Kidney (tissue), 13 donors: ENCODE measurements at regions not wholly inside any gene's neighbourhood (a gene's known extent, or its start where the extent isn't known, plus 50 kb on each side); places are given as distances from the start of the nearest gene placed in this dataset.

Experiments used
- DNase-seq, 5 donors: peaks; one replicate each; pipeline ENCODE4 v3.0.0-alpha.2; 2013 to 2020
- FAIRE-seq: peaks from 2 replicates; lab custom pipeline; 2012; peaks lifted over from hg19 to GRCh38; lab: Jason Lieb, UNC
- H3K27ac ChIP-seq, 2 donors: one replicate each; pipeline ENCODE4 v1.7.0; 2013; ENCODE audit warnings: low read depth in 2 of 2, low read length in 2 of 2, inconsistent platforms in 1 of 2
- H3K27me3 ChIP-seq: one replicate; pipeline ENCODE4 v1.7.1; 2013; ENCODE audit warnings: low read length, inconsistent platforms; ENCODE audit not compliant: control insufficient read depth, insufficient read depth
- H3K36me3 ChIP-seq, 3 donors: one replicate each; pipeline versions ENCODE4 v1.7.0 to v1.7.1; 2013; ENCODE audit warnings: low read length in 3 of 3, control low read depth in 1 of 3, inconsistent platforms in 1 of 3; ENCODE audit not compliant: insufficient read depth in 3 of 3, control insufficient read depth in 2 of 3
- H3K4me1 ChIP-seq, 3 donors: one replicate each; pipeline versions ENCODE4 v1.7.0 to v1.7.1; 2013; ENCODE audit warnings: low read length in 3 of 3, inconsistent platforms in 1 of 3, low read depth in 1 of 3; ENCODE audit not compliant: control insufficient read depth in 2 of 3, insufficient read depth in 2 of 3
- H3K4me3 ChIP-seq, 3 donors: one replicate each; pipeline versions ENCODE4 v1.7.0 to v1.8.1; 2013; ENCODE audit warnings: low read length in 3 of 3, control low read depth in 1 of 3, inconsistent platforms in 1 of 3
- H3K9ac ChIP-seq, 3 donors: one replicate each; pipeline versions ENCODE4 v1.7.0 to v1.7.1; 2013; ENCODE audit warnings: low read length in 3 of 3, control low read depth in 1 of 3, inconsistent platforms in 1 of 3
- H3K9me3 ChIP-seq, 3 donors: one replicate each; pipeline versions ENCODE4 v1.7.0 to v1.7.1; 2013; ENCODE audit warnings: low read length in 3 of 3, control low read depth in 1 of 3, inconsistent platforms in 1 of 3; ENCODE audit not compliant: control insufficient read depth in 2 of 3, insufficient read depth in 1 of 3
- intact Hi-C: fragments of 100-400 bp; cut with DNase I; formaldehyde crosslinking; loops from one replicate; pipeline ENCODE4 v1.11.1; 2022
- TF ChIP-seq, protein P1 (sequence below): IDR thresholded peaks from 3 replicates; pipeline ENCODE4 v1.5.1; 2012; ENCODE audit warnings: mild to moderate bottlenecking, moderate library complexity, borderline replicate concordance; ENCODE audit not compliant: insufficient read depth; ENCODE audit errors: extremely low read depth
- donor health status: control.
- donor health status: control.
- donor health status: control.
- donor health status: control.
- donor health status: control.
- donor health status: DM: yes; HTN: yes; CAD: no.
- donor health status: Normal renal cell carcinoma (clear cell type).

DNA sequence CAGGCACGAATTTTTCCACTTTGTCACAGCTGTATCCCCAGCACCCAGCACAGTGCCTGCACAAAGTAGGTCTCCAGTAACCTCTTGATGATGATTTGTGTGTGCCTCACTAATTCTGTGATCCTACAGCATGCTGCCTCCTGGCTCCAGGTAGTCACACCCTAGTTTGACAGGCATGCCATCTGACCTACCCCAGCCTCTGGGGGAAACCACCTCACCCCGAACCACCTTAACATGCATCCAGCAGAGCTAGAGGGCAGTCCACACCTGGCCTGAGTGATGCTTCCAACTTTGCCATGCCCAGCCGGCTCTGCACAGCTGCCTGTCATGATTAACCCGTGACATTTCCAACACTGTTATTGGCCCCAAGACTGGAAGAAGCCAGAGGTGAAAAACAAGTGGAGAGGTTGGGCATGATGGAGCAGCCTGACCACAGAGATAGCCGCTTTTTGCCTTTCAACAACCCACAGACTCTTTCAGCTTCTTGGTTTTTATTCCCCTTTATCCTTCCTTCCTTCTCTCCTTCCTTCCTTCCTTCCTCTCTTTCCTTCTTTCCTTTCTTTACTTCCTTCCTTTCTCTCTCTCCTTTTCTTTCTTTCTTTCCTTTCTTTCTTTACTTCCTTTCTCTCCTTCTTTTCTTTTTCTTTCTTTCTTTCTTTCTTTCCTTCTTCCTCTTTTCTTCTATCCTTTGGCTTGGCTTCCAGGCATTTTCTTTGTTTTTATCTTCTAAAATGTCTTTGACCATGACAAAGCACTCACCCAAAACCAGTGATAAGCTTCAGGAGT lies 294.4 kb upstream of the SIX2 start:
- Histone ChIP-seq H3K9ac (no peak overlapping the region), H3K9me3 (no peaks in the 10 kb centered on the region), H3K4me3 (no peak overlapping the region), H3K27me3 (no peaks in the 10 kb centered on the region), H3K36me3 (no peaks in the 10 kb centered on the region), H3K4me1 (no peaks in the 10 kb centered on the region), H3K27ac (no peak overlapping the region)
- no peak for FAIRE-seq
- TF ChIP-seq, protein P1, sequence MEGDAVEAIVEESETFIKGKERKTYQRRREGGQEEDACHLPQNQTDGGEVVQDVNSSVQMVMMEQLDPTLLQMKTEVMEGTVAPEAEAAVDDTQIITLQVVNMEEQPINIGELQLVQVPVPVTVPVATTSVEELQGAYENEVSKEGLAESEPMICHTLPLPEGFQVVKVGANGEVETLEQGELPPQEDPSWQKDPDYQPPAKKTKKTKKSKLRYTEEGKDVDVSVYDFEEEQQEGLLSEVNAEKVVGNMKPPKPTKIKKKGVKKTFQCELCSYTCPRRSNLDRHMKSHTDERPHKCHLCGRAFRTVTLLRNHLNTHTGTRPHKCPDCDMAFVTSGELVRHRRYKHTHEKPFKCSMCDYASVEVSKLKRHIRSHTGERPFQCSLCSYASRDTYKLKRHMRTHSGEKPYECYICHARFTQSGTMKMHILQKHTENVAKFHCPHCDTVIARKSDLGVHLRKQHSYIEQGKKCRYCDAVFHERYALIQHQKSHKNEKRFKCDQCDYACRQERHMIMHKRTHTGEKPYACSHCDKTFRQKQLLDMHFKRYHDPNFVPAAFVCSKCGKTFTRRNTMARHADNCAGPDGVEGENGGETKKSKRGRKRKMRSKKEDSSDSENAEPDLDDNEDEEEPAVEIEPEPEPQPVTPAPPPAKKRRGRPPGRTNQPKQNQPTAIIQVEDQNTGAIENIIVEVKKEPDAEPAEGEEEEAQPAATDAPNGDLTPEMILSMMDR: no peak
- no peak for DNase-seq
- intact Hi-C loops: no loop called here

DNA sequence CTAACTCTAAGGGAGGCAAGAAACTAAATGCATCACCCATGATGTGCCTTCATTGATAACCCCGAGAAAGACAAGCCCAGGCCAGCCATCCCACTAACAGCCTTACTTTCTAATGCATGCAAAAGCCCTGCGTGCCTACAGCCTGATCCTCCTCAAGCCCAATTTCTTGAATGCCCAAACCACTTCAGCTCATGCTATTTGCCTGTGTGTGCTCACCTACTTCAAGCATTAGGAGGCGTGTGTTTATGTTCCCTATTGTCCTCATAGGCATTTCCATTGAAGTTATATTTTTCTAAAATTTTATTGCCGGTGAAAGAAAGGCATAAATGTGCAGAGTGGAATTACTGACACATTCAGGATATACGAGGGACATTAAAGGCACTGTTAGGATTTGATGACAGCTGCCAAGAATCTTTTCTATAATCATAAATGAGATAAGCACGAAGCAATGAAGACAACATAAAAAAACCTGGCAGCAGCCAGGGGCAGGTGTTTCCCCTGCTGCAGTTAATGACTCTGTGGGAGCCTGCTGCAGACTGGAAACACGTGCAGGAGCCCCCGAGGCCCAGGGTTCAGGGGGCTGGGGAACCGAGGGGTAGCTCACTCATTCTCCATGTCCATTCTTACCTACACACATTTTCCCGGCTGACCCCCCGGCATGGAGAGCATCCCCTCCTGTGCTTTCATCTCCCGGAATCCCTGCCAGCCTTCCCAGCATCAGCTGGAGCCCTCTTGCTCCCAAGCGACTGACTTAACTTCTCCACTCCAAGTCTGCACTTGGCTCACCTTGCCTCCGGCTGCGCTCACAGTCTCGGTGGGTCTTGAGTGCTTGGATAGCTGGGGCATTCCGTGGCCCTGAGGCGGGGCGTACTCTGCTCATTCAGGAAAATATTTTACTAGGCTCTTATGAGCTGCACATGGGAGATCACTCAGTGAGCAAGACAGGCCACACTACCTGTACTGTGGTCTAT lies 292.3 kb upstream of the SIX2 start:
- H3K36me3 ChIP-seq: no peaks in the 10 kb centered on the region
- H3K27ac ChIP-seq: no peak overlapping the region
- no peaks in the 10 kb centered on the region for H3K4me1 ChIP-seq
- TF ChIP-seq, protein P1: no peak
- H3K9ac ChIP-seq: no peak overlapping the region
- intact Hi-C loops: no loop called here
- H3K4me3 ChIP-seq: no peak overlapping the region
- no peaks in the 10 kb centered on the region for H3K27me3 ChIP-seq
- DNase-seq: no peak
- no peaks in the 10 kb centered on the region for H3K9me3 ChIP-seq
- no peak for FAIRE-seq

DNA sequence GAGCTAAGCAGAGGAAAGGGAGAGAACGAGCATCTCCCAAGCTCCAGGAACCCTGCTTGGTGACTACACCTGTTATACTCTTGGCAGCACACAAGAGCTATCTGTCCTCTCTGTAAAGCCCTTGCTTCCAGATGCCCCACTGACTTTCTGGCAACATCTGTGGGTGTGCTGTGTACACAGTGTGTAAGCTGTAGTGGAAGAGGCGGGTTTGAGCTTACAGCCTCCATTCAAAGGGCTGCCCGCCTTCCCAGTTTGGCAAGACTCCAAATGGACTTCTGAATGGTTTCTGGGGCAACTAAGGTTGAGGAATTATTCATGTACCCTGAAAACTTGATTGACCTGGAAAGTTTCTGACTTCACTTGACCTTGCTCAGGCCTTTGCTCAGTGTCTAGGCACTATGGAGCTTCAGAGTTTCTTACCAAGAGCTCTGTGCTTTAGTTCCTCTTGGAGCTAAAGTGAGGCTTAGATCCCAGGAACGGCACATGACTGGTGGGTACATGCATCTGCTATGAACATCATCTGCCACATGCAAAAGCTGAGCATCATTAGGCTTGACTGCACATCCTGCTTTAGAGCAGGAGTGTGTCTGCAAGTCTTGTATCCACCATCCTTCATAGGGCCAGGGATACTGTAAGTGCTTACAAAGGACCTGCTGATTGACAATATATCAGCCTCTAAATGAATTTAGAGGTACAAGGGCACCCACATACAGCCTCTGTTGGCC lies 290.9 kb upstream of the SIX2 start:
- Histone ChIP-seq H3K4me3 (no peak overlapping the region), H3K27me3 (no peaks in the 10 kb centered on the region), H3K36me3 (no peaks in the 10 kb centered on the region), H3K4me1 (no peaks in the 10 kb centered on the region), H3K9ac (no peak overlapping the region), H3K9me3 (no peaks in the 10 kb centered on the region), H3K27ac (no peak overlapping the region)
- TF ChIP-seq, protein P1: no peak
- DNase-seq (no peak), FAIRE-seq (no peak)
- intact Hi-C loops: no loop called here
